ENCODE measurements at regions not wholly inside any gene's neighbourhood (a gene's known extent, or its start where the extent isn't known, plus 50 kb on each side); places are given as distances from the start of the nearest gene placed in this dataset.

- TF ChIP-seq CTCF (conservative IDR thresholded peaks at IDR 0.05; ENCODE audit: low read depth, low read length), result no peak
- TF ChIP-seq EZH2 (IDR thresholded peaks at IDR 0.05; ENCODE audit: borderline replicate concordance, low read depth, low read length, poor library complexity, severe bottlenecking), result no peak
These were observed 337.4 kb upstream of the ID2 start for GRCh38 chr2:8344144-8345097.
